OCI-LY3 (cell line): ENCODE measurements at regions not wholly inside any gene's neighbourhood (a gene's known extent, or its start where the extent isn't known, plus 50 kb on each side); places are given as distances from the start of the nearest gene placed in this dataset.
"Not testable (repeated sequence)": the region's sequence is repeated elsewhere in the genome, so short reads cannot be mapped to it uniquely, and the experiment has no call there.

ENCODE experiments used
- H2AFZ ChIP-seq: fragments of 200-600, 300-600 bp; shearing (Covaris generic); 2 replicates; pipeline ENCODE4 v1.6.0; 2014; ENCODE audit warnings: antibody characterized with exemption, low read depth, low read length
- H3K27ac ChIP-seq: fragments of 200-600, 300-600 bp; sonication (generic); 2 replicates; pipeline ENCODE4 v1.5.1; 2014; ENCODE audit warnings: mild to moderate bottlenecking, low read length, moderate library complexity, mixed read lengths
- H3K27me3 ChIP-seq: fragments of 200-600, 300-600 bp; sonication (generic); 2 replicates; pipeline ENCODE4 v1.6.1; 2014; ENCODE audit warnings: low read depth, low read length, mixed read lengths
- H3K36me3 ChIP-seq: fragments of 200-600, 300-600 bp; sonication (generic); replicated peaks from 2 replicates; pipeline ENCODE3; 2014; ENCODE audit warnings: low read depth, low read length, mixed read lengths
- H3K4me1 ChIP-seq: fragments of 300-600, 200-600 bp; sonication (generic); 2 replicates; pipeline ENCODE4 v1.6.1; 2014; ENCODE audit warnings: low read length, mixed read lengths
- H3K4me2 ChIP-seq: fragments of 200-600, 300-600 bp; sonication (generic); 2 replicates; pipeline ENCODE4 v1.6.1; 2014; ENCODE audit warnings: low read length, mixed read lengths
- H3K4me3 ChIP-seq: fragments of 300-600, 200-600 bp; sonication (generic); 2 replicates; pipeline ENCODE4 v1.5.1; 2014; ENCODE audit warnings: antibody characterized with exemption, mild to moderate bottlenecking, low read length, moderate library complexity
- H3K79me2 ChIP-seq: fragments of 300-600, 200-600 bp; shearing (Covaris generic); 2 replicates; pipeline ENCODE4 v1.6.1; 2014; ENCODE audit warnings: mild to moderate bottlenecking, low read length, mixed read lengths
- H3K9ac ChIP-seq: fragments of 300-600, 200-600 bp; shearing (Covaris generic); 2 replicates; pipeline ENCODE4 v1.6.0; 2014; ENCODE audit warnings: mild to moderate bottlenecking, low read length, moderate library complexity
- H3K9me3 ChIP-seq: fragments of 200-600, 300-600 bp; shearing (Covaris generic); 2 replicates; pipeline ENCODE4 v1.6.1; 2014; ENCODE audit warnings: low read length, mixed read lengths; ENCODE audit not compliant: insufficient read depth
- H4K20me1 ChIP-seq: fragments of 200-600, 300-600 bp; sonication (generic); 2 replicates; pipeline ENCODE4 v1.6.1; 2016; ENCODE audit warnings: low read length, mixed read lengths; ENCODE audit not compliant: insufficient read depth
- CTCF ChIP-seq: fragments of 200-600, 300-600 bp; sonication (generic); IDR thresholded peaks from 2 replicates; pipeline ENCODE4 v1.5.1; 2014; ENCODE audit warnings: antibody characterized with exemption, low read length, low read depth
- EZH2phosphoT487 ChIP-seq: fragments of 200-600 bp; shearing (Covaris generic); IDR thresholded peaks from 2 replicates; pipeline ENCODE4 v1.6.1; 2018; ENCODE audit warnings: antibody characterized with exemption, mixed run types, low read depth

- no peaks in the 10 kb centered on the region for H4K20me1 ChIP-seq
- no peak overlapping the region for H2AFZ ChIP-seq
- H3K4me1 ChIP-seq: no peaks in the 10 kb centered on the region
- no peak for TF ChIP-seq CTCF
- TF ChIP-seq EZH2phosphoT487: no peak
- H3K36me3 ChIP-seq: no peaks in the 10 kb centered on the region
- no peak overlapping the region for H3K27ac ChIP-seq
- H3K27me3 ChIP-seq: no peaks in the 10 kb centered on the region
- no peaks in the 10 kb centered on the region for H3K9me3 ChIP-seq
- no peaks in the 10 kb centered on the region for H3K79me2 ChIP-seq
- no peak overlapping the region for H3K4me2 ChIP-seq
- no peak overlapping the region for H3K4me3 ChIP-seq
- H3K9ac ChIP-seq: no peak overlapping the region
These were observed 250.8 kb upstream of the SOX9 start for GRCh38 chr17:71869841-71870545.

- Histone ChIP-seq H3K9ac (no peak overlapping the region), H3K4me2 (no peak overlapping the region), H3K27me3 (no peaks in the 10 kb centered on the region), H4K20me1 (no peaks in the 10 kb centered on the region), H3K79me2 (no peaks in the 10 kb centered on the region), H2AFZ (no peak overlapping the region), H3K9me3 (no peaks in the 10 kb centered on the region), H3K36me3 (no peaks in the 10 kb centered on the region), H3K4me1 (no peaks in the 10 kb centered on the region), H3K27ac (no peak overlapping the region), H3K4me3 (no peak overlapping the region)
- TF ChIP-seq CTCF: no peak
- TF ChIP-seq EZH2phosphoT487: no peak
These were observed 250.3 kb upstream of the SOX9 start for GRCh38 chr17:71870546-71870862.

GRCh38 chr17:71872843-71873485 is 247.9 kb upstream of the SOX9 start:
- no peaks in the 10 kb centered on the region for H3K36me3 ChIP-seq
- no peaks in the 10 kb centered on the region for H3K27me3 ChIP-seq
- no peaks in the 10 kb centered on the region for H4K20me1 ChIP-seq
- H3K27ac ChIP-seq: no peak overlapping the region
- H3K4me2 ChIP-seq: no peak overlapping the region
- no peaks in the 10 kb centered on the region for H3K9me3 ChIP-seq
- H3K79me2 ChIP-seq: no peaks in the 10 kb centered on the region
- H3K9ac ChIP-seq: no peak overlapping the region
- no peaks in the 10 kb centered on the region for H3K4me1 ChIP-seq
- TF ChIP-seq EZH2phosphoT487 (no peak), CTCF (no peak)
- H3K4me3 ChIP-seq: no peak overlapping the region
- H2AFZ ChIP-seq: no peak overlapping the region

- H3K79me2 ChIP-seq, H2AFZ ChIP-seq, H3K4me1 ChIP-seq, H3K9ac ChIP-seq, H4K20me1 ChIP-seq, H3K36me3 ChIP-seq, H3K27me3 ChIP-seq, H3K27ac ChIP-seq, H3K9me3 ChIP-seq, H3K4me2 ChIP-seq, H3K4me3 ChIP-seq: not testable (repeated sequence)
These were observed 246.0 kb upstream of the SOX9 start for GRCh38 chr17:71874773-71875172.
